SU-DHL-6 (cell line): ENCODE measurements at regions not wholly inside any gene's neighbourhood (a gene's known extent, or its start where the extent isn't known, plus 50 kb on each side); places are given as distances from the start of the nearest gene placed in this dataset.

ENCODE experiments used
- CTCF ChIP-seq: fragments of 200-600 bp; sonication (generic); IDR thresholded peaks from one replicate; pipeline ENCODE4 v1.5.1; 2017; ENCODE audit warnings: antibody characterized with exemption, mild to moderate bottlenecking, low read length, moderate library complexity; ENCODE audit not compliant: insufficient read depth, poor library complexity, severe bottlenecking
- EZH2phosphoT487 ChIP-seq: fragments of 200-600 bp; sonication (generic), shearing (Covaris generic); conservative IDR thresholded peaks from 2 replicates; pipeline ENCODE4 v1.6.1; 2018; ENCODE audit warnings: mild to moderate bottlenecking, antibody characterized with exemption, low read length, moderate library complexity, mixed read lengths

DNA sequence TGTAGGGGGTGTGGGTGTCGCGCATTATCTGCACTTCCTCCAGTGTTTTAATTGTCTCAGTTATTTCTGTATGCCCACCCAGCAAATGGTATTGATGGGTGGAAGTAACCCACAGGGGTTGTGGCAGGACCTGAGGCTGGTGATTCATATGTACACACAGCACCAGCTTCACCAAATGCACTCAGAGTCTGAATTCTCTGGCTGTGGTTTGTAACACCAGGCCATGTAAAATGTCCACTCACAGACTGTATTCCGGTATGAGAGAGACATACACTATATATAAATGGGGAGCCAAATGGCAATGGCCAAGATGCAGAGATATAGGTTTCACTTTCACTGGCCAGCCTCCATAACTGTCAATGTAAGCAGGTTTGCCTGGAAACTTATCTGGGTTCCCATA lies 76.3 kb upstream of the FBXL4 start:
- TF ChIP-seq CTCF (no peak), EZH2phosphoT487 (no peak)
